Heart left ventricle (tissue), 16 donors: ENCODE measurements at regions not wholly inside any gene's neighbourhood (a gene's known extent, or its start where the extent isn't known, plus 50 kb on each side); places are given as distances from the start of the nearest gene placed in this dataset.

Experiments
- ATAC-seq, 4 donors: fragments of 200-7000 bp; cut with Tn5 transposase; one replicate each; pipeline ENCODE4 v1.9.1; 2020 to 2022; ENCODE audit warnings: moderate library complexity in 4 of 4, mild to moderate bottlenecking in 3 of 4, moderate number of reproducible peaks in 1 of 4
- DNase-seq, 5 donors: peaks; one replicate each; pipeline ENCODE4 v3.0.0-alpha.2; 2020
- H3K27ac ChIP-seq, 12 donors: fragments of 200-600 bp; sonication (generic) in 4 of 12; one replicate each; pipeline versions ENCODE4 v1.5.0 to v1.8.0; 2016 to 2022; ENCODE audit warnings: mild to moderate bottlenecking in 2 of 12
- H3K27me3 ChIP-seq, 9 donors: fragments of 200-600 bp; sonication (generic) in 2 of 9; one replicate each; pipeline versions ENCODE4 v1.5.1 to v1.8.0; 2016 to 2022; ENCODE audit warnings: mild to moderate bottlenecking in 3 of 9
- H3K36me3 ChIP-seq, 9 donors: fragments of 200-600 bp; sonication (generic) in 2 of 9; one replicate each; pipeline versions ENCODE4 v1.5.0 to v1.8.0; 2018 to 2022; ENCODE audit warnings: mild to moderate bottlenecking in 2 of 9
- H3K4me1 ChIP-seq, 12 donors: fragments of 200-600 bp; sonication (generic) in 4 of 12; one replicate each; pipeline versions ENCODE4 v1.5.0 to v1.8.0; 2016 to 2022; ENCODE audit warnings: mild to moderate bottlenecking in 3 of 12
- H3K4me3 ChIP-seq, 12 donors: fragments of 200-600 bp; sonication (generic) in 4 of 12; one replicate each; pipeline versions ENCODE4 v1.5.0 to v1.8.0; 2017 to 2022; ENCODE audit warnings: mild to moderate bottlenecking in 9 of 12, moderate library complexity in 4 of 12
- H3K9me3 ChIP-seq, 12 donors: fragments of 200-600 bp; sonication (generic) in 4 of 12; one replicate each; pipeline versions ENCODE4 v1.5.0 to v1.8.0; 2016 to 2022; ENCODE audit warnings: mild to moderate bottlenecking in 1 of 12
- POLR2A ChIP-seq, 2 donors: fragments of 450-650 bp; IDR thresholded peaks; one replicate each; pipeline ENCODE4 v1.6.1; 2017; ENCODE audit warnings: antibody characterized with exemption in 2 of 2, mild to moderate bottlenecking in 2 of 2, moderate library complexity in 2 of 2
- WGBS, 4 donors: extraction: QIAGEN DNeasy Blood & Tissue Kit in 2 of 4; methylation state at CpG; one replicate each; pipeline versions ENCODE4 v1.1.5 to v1.1.7; 2013 to 2018; 5-methylcytosine and 5-hydroxymethylcytosine counted together
- intact Hi-C, 10 donors: fragments of 100-400 bp; cut with DNase I; formaldehyde crosslinking; loops; one replicate each; pipeline versions ENCODE4 v1.11.1 to v1.14.2; 2022
- TF ChIP-seq, protein P1 (sequence below), 12 donors: fragments of 200-600 bp; sonication (generic) in 4 of 12; IDR thresholded peaks; one replicate each; pipeline versions ENCODE4 v1.5.0 to v1.8.0; 2018 to 2022; ENCODE audit warnings: antibody characterized with exemption in 12 of 12, mild to moderate bottlenecking in 5 of 12
- donor health status: ischemic (EF 13 %, LVEDD 7.1; RV severe dilation, severe dysfunction).
- donor health status: healthy with polysubstance abuse.
- donor health status: DM: no; HTN: yes; CAD: no.
- donor health status: DM: no; HTN: no; CAD: no.
- donor health status: ischemic (EF 25% LVEDD 6.9; RV normal size, moderate dysfunction).
- donor health status: ischemic (EF 25% LVEDD 5.7; RV mildly dilated, moderate dysfunction).
- donor health status: healthy.
- donor health status: DM: yes; HTN: yes; CAD: no.
- donor health status: ischemic (EF 35%, LVEDD 5.7; RV mildly dilated, moderate dysfunction).
- donor health status: nonischemic (EF 11% LVEDD 7.7; RV severe dilation, severe dysfunction).
- donor health status: DM: yes; HTN: yes; CAD: no.
- donor health status: PGD.
- donor health status: ischemic (EF 29% LVEDD 5.4; RV normal size, mild dysfunction).
- donor health status: nonischemic (EF 23%, LVEDD 6.1; RV moderate dilation, normal function).

DNA sequence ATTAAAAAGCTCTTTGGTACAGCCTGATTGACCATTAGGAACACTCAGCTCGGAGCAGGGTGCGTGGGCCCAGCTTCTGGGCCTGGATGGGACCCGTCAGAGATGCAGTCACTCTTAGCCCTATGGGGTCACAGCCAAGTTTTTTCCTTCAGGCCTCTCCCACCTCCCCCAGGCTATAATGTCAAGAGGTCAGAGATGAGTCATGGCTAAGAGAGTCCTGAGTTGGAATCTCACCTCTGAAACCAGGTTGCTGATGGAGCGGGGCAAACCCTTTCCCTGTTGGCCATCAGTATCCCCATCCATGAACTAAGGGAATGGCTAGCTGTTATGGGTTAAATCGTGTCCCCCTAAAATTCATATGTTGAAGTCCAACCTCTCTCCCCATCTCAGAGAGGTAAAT lies 195.9 kb upstream of the POU3F1 start:
- no peak for TF ChIP-seq POLR2A (IDR thresholded peaks at IDR 0.05)
- TF ChIP-seq, protein P1, sequence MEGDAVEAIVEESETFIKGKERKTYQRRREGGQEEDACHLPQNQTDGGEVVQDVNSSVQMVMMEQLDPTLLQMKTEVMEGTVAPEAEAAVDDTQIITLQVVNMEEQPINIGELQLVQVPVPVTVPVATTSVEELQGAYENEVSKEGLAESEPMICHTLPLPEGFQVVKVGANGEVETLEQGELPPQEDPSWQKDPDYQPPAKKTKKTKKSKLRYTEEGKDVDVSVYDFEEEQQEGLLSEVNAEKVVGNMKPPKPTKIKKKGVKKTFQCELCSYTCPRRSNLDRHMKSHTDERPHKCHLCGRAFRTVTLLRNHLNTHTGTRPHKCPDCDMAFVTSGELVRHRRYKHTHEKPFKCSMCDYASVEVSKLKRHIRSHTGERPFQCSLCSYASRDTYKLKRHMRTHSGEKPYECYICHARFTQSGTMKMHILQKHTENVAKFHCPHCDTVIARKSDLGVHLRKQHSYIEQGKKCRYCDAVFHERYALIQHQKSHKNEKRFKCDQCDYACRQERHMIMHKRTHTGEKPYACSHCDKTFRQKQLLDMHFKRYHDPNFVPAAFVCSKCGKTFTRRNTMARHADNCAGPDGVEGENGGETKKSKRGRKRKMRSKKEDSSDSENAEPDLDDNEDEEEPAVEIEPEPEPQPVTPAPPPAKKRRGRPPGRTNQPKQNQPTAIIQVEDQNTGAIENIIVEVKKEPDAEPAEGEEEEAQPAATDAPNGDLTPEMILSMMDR (IDR thresholded peaks at IDR 0.05): no peak
- H3K27ac ChIP-seq: no peak overlapping the region
- no peak overlapping the region for H3K4me3 ChIP-seq
- H3K27me3 ChIP-seq: peaks cover 0 to under 1% (median 0%) of the 10 kb centered on the region in 9 donors
- intact Hi-C loops: no loop called here
- peaks cover 0 to 3% (median 0%) of the 10 kb centered on the region in 12 donors for H3K4me1 ChIP-seq
- no peaks in the 10 kb centered on the region for H3K9me3 ChIP-seq
- DNase-seq (no peak), ATAC-seq (no peak)
- H3K36me3 ChIP-seq: no peaks in the 10 kb centered on the region
- WGBS, 4 donors: 89 to 94% (median 91%) methylated on average over 5 of the region's 5 CpGs

DNA sequence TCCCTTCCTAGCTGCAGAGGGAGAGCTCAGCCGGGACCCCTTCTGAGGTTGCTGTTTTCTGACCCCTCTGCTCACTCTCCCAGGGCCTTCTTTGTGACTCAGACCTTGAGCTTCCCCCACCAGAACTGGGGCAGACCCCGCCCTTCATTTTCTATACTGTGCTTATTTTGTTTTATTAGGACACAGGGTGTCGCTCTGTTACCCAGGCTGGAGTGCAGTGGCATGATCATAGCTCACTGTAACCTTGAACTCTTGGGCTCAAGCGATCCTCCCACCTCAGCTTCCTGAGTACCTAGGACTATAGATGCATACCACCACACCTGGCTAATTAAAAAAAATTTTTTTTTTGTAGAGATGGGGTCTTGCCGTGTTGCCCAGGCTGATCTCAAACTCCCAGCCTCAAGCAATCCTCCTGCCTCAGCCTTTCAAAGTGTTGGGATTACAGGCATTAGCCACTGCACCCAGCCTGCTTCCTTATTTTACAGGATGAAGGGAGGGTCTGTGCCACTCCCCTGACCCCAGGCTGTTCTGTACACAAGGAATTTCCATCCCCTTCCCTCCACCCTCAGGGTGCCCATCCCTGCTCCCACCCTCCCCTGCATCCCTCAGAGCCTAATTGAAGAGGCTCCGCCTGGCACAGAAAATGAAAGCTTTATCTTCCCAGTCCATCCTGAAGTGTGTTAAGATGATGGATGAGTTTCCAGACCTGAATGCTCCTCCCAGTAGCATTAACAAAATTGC lies 195.2 kb upstream of the POU3F1 start:
- Histone ChIP-seq H3K4me3 (no peak overlapping the region), H3K27me3 (no peaks in the 10 kb centered on the region), H3K27ac (no peak overlapping the region), H3K4me1 (no peaks in the 10 kb centered on the region), H3K9me3 (no peaks in the 10 kb centered on the region), H3K36me3 (no peaks in the 10 kb centered on the region)
- intact Hi-C loops: no loop called here
- no peak for TF ChIP-seq POLR2A (IDR thresholded peaks at IDR 0.05)
- TF ChIP-seq, protein P1 (IDR thresholded peaks at IDR 0.05): no peak
- DNase-seq (no peak), ATAC-seq (no peak)
- 84 to 89% (median 86%) methylated on average over 6 of the region's 6 CpGs for WGBS, 4 donors

- Histone ChIP-seq H3K27ac (no peak overlapping the region), H3K9me3 (no peaks in the 10 kb centered on the region), H3K4me3 (no peak overlapping the region), H3K27me3 (no peaks in the 10 kb centered on the region), H3K4me1 (no peaks in the 10 kb centered on the region), H3K36me3 (no peaks in the 10 kb centered on the region)
- TF ChIP-seq, protein P1 (IDR thresholded peaks at IDR 0.05): no peak
- TF ChIP-seq POLR2A (IDR thresholded peaks at IDR 0.05): no peak
- WGBS, 4 donors: 88 to 100% (median 97%) methylated on average over 1 to 2 of the region's 2 CpGs
- DNase-seq: no peak
- ATAC-seq: no peak
- intact Hi-C loops: no loop called here
Measured at GRCh38 chr1:38240618-38241017, 194.0 kb upstream of the POU3F1 start.

- ATAC-seq (no peak), DNase-seq (no peak)
- Histone ChIP-seq H3K36me3 (no peaks in the 10 kb centered on the region), H3K9me3 (no peaks in the 10 kb centered on the region), H3K27me3 (no peaks in the 10 kb centered on the region), H3K4me3 (no peak overlapping the region), H3K4me1 (no peaks in the 10 kb centered on the region), H3K27ac (no peak overlapping the region)
- intact Hi-C loops: no loop called here
- WGBS, 4 donors: 79 to 90% (median 85%) methylated on average over 8 of the region's 8 CpGs
- TF ChIP-seq POLR2A (IDR thresholded peaks at IDR 0.05): no peak
- TF ChIP-seq, protein P1 (IDR thresholded peaks at IDR 0.05): no peak
Measured at GRCh38 chr1:38239258-38239835, 192.8 kb upstream of the POU3F1 start.
